ENCODE measurements at regions not wholly inside any gene's neighbourhood (a gene's known extent, or its start where the extent isn't known, plus 50 kb on each side); places are given as distances from the start of the nearest gene placed in this dataset.

DNA sequence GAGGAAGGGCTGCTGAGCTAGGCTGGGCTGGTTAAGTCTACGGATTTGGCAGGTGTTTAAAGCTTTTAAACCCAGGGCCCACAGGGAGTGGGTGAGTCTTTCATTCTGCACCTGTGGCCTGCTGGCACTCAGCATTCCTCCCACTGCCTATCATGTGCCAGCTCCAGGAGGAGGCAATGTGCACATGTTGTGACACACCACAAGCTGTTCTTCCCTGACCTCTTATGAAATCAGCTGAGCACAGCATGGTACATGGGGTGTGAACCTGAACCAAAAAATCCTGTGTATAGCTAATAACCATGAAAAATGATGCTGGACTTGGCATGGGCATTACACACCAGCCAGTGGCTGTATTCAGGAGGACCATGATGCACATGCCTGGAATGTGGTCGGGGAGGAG, 297.9 kb upstream of the MMADHC start:
- ChIA-PET RAD21 (ENCODE audit: low non-redundant PET in 1 of 2, low total read pairs in 2 of 2, uncharacterized antibody in 2 of 2, unreplicated experiment in 2 of 2) (no interaction called here), POLR2A (no interaction called here), CTCF (no interaction called here)
- no peak for DNase-seq (ENCODE audit: low read depth, low spot score)
- H3K27ac ChIP-seq (ENCODE audit: low read depth, low read length), result no peak overlapping the region
- BruUV-seq (replicated peaks), result no TSS peak
- TF ChIP-seq ZBTB33 (IDR thresholded peaks at IDR 0.05; ENCODE audit: extremely low read depth, insufficient replicate concordance, low read length), result no peak
- no peak for TF ChIP-seq POLR2AphosphoS5 (IDR thresholded peaks at IDR 0.05; ENCODE audit: low read depth, low read length)
- no peak for TF ChIP-seq CBX3 (IDR thresholded peaks at IDR 0.05; ENCODE audit: low read depth)
- H3K79me2 ChIP-seq (ENCODE audit: insufficient read depth, low read length), result no peaks in the 10 kb centered on the region
- intact Hi-C loops (cut with micrococcal nuclease), result no loop called here
- H2AFZ ChIP-seq (ENCODE audit: low read depth, low read length, poor library complexity, severe bottlenecking), result no peak overlapping the region
- no peaks in the 10 kb centered on the region for H3K36me3 ChIP-seq (ENCODE audit: control insufficient read depth in 1 of 2, insufficient read depth in 2 of 2, low read length in 2 of 2)
- H4K20me1 ChIP-seq (ENCODE audit: insufficient read depth), result no peaks in the 10 kb centered on the region
- no peak overlapping the region for H3K4me2 ChIP-seq (ENCODE audit: low read length)
- no peak overlapping the region for H3K9ac ChIP-seq (ENCODE audit: low read length)
- no peak overlapping the region for H3K4me3 ChIP-seq (replicated peaks in 1 of 2; ENCODE audit: low read depth in 1 of 2, low read length in 2 of 2)
- no peak for ATAC-seq
- H3K9me2 ChIP-seq (ENCODE audit: insufficient read depth), result no peaks in the 10 kb centered on the region
- no peaks in the 10 kb centered on the region for H3K9me3 ChIP-seq (ENCODE audit: control insufficient read depth in 1 of 2, insufficient read depth in 1 of 2, low read depth in 1 of 2, low read length in 2 of 2)
- H3K4me1 ChIP-seq (ENCODE audit: control insufficient read depth in 1 of 2, insufficient read depth in 2 of 2, low read length in 2 of 2), result no peaks in the 10 kb centered on the region
- H3K27me3 ChIP-seq (ENCODE audit: insufficient read depth, low read length), result no peaks in the 10 kb centered on the region

DNA sequence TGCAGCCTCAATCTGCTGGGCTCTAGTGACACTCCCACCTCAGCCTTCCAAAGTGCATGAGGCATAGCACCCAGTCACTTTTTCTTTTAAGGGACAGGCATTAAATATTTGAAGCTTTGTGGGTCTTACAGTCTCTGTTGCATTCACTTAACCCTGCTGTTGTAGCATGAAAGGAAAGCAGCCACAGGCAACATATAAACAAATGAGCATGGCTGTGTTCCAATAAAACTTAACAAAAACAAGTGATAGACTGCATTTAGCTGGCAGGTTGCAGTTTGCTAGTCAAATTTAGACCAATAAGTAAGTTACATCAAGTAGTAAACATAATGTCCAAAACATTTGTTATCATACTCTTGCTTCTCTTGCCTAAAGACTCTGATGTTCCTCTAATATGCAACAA, 297.3 kb upstream of the MMADHC start:
- TF ChIP-seq EZH2phosphoT487 (IDR thresholded peaks at IDR 0.05; ENCODE audit: borderline replicate concordance), result no peak
- no peak for TF ChIP-seq CBX3 (IDR thresholded peaks at IDR 0.05; ENCODE audit: low read depth)
- no peak for TF ChIP-seq JUND (IDR thresholded peaks at IDR 0.05)
- TF ChIP-seq SIN3A (IDR thresholded peaks at IDR 0.05; ENCODE audit: low read depth), result no peak
- TF ChIP-seq MAX (IDR thresholded peaks at IDR 0.05), result no peak
- no peak for TF ChIP-seq ZNF274 (IDR thresholded peaks at IDR 0.05; ENCODE audit: low read depth, low read length)
- TF ChIP-seq RAD21 (IDR thresholded peaks at IDR 0.05; ENCODE audit: low read depth), result no peak
- TF ChIP-seq EZH2 (IDR thresholded peaks at IDR 0.05), result no peak
- TF ChIP-seq YY1 (IDR thresholded peaks at IDR 0.05; ENCODE audit: extremely low read depth, insufficient replicate concordance, low read depth, low read length), result no peak
- TF ChIP-seq ELF1 (IDR thresholded peaks at IDR 0.05; ENCODE audit: borderline replicate concordance, low read depth), result no peak
- no peak for TF ChIP-seq ZBTB33 (IDR thresholded peaks at IDR 0.05; ENCODE audit: extremely low read depth, insufficient replicate concordance, low read length)
- TF ChIP-seq POLR2A (IDR thresholded peaks at IDR 0.05; ENCODE audit: borderline replicate concordance, extremely low read depth, insufficient read depth, insufficient read length), result no peak
- no peak for TF ChIP-seq FOSL1 (IDR thresholded peaks at IDR 0.05; ENCODE audit: low read depth)
- H2AFZ ChIP-seq (ENCODE audit: low read depth, low read length, poor library complexity, severe bottlenecking), result no peak overlapping the region
- CTCF ChIA-PET, result no interaction called here
- no peaks in the 10 kb centered on the region for H3K36me3 ChIP-seq (ENCODE audit: control insufficient read depth in 1 of 2, insufficient read depth in 2 of 2, low read length in 2 of 2)
- no peak for DNase-seq (ENCODE audit: low read depth, low spot score)
- RAD21 ChIA-PET (ENCODE audit: low non-redundant PET in 1 of 2, low total read pairs in 2 of 2, uncharacterized antibody in 2 of 2, unreplicated experiment in 2 of 2), result no interaction called here
- H3K9me2 ChIP-seq (ENCODE audit: insufficient read depth), result no peaks in the 10 kb centered on the region
- H3K9ac ChIP-seq (ENCODE audit: low read length), result no peak overlapping the region
- no peaks in the 10 kb centered on the region for H3K9me3 ChIP-seq (ENCODE audit: control insufficient read depth in 1 of 2, insufficient read depth in 1 of 2, low read depth in 1 of 2, low read length in 2 of 2)
- no peaks in the 10 kb centered on the region for H3K4me1 ChIP-seq (ENCODE audit: control insufficient read depth in 1 of 2, insufficient read depth in 2 of 2, low read length in 2 of 2)
- ATAC-seq, result no peak
- intact Hi-C loops (cut with micrococcal nuclease), result no loop called here
- BruUV-seq (replicated peaks), result no TSS peak
- H4K20me1 ChIP-seq (ENCODE audit: insufficient read depth), result no peaks in the 10 kb centered on the region
- POLR2A ChIA-PET, result no interaction called here
- no peak overlapping the region for H3K27ac ChIP-seq (ENCODE audit: low read depth, low read length)
- H3K27me3 ChIP-seq (ENCODE audit: insufficient read depth, low read length), result no peaks in the 10 kb centered on the region
- no peak overlapping the region for H3K4me2 ChIP-seq (ENCODE audit: low read length)
- H3K79me2 ChIP-seq (ENCODE audit: insufficient read depth, low read length), result no peaks in the 10 kb centered on the region
- H3K4me3 ChIP-seq (replicated peaks in 1 of 2; ENCODE audit: low read depth in 1 of 2, low read length in 2 of 2), result no peak overlapping the region
